ENCODE measurements at regions not wholly inside any gene's neighbourhood (a gene's known extent, or its start where the extent isn't known, plus 50 kb on each side); places are given as distances from the start of the nearest gene placed in this dataset.

DNA sequence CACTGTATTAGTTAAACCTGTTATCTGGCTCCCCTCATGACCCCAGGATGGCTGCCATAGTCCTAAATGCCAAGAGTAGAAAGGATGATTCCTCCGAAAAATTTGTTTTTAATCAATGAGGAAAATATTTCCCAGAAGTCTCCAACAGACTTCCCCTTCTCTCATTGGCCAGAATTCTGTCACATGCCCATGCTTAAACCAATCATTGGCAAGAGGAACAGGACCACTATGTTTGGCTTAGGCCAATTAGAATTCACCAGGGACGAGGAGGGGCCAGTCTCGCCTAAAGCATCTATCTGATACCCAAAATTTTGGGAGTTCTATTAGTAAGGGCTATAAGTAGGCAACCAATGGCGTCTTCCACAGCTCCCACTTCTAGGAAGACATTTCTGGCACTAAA lies 71.2 kb upstream of the IL6 start:
- DNase-seq, result no peak

DNA sequence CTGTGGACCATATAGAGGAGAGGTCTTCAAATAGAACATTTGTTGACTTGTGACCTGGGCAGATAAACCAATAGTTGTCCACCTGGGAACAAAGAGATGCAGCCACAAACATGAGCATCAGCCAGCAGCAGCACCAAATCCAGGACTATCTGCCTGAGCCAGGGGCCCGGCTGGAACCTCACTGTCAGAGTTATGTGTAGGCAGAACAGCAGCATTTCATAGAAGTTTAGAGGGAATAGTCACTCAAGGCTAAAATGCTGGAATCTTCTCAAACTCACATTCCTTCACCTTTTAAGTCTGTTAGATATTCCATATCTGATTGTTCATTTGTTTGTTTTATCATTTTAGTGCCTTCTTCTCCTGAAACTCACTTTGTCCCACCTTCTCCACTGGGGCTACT lies 72.2 kb upstream of the IL6 start:
- DNase-seq, result no peak

DNA sequence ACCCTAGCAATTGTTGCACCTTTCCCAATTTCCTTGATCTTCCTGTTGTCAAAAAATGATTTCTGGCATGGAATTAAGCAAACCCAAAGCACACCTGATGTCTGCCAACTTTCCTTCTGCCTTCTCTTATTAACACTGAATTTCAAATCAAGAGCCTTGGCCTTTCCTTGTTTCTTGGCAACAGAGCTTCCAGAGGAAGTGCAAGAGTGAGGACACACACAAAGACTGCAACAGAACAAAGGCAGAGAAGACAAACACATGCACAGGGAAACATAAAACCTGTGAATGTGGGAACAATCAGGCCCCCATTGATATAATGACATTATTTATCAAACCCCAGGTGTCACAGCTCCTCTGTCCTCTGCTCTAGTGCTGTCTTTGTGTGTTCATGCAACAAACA lies 73.0 kb upstream of the IL6 start:
- no peak for DNase-seq

DNA sequence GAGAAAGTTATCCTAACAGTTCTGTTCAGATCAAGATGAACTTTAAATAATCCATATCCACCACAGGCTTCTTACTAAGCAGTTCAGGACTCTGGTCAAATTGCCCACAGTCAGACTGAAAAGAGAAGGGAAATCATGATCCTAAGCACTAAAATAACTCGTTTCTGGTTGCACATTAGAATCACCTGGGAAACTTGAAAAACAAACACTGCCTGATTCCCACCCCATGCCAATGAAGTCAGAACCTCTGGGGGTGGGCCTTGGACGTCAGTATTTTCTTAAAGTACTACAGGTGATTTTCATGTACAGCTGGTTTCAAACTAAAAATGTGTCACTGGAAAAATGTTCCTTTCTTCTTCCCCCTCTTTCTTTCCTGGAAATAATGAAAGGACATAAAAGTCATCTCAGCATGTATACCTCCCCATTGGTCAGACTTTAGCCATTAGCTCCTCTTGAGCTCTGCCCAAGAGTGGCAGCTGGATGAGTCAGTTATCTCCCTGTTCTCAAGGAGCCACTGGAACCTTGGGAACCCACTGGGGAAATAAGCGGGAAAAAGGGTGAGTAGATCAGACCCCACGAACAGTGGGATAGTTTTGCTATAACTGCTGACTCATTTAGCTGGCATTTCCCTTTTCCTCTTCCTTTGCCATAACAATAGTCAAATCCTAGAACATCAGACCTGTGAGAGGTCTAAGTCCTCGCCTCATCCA lies 75.3 kb upstream of the IL6 start:
- peak; percentile 77 for DNase-seq

DNA sequence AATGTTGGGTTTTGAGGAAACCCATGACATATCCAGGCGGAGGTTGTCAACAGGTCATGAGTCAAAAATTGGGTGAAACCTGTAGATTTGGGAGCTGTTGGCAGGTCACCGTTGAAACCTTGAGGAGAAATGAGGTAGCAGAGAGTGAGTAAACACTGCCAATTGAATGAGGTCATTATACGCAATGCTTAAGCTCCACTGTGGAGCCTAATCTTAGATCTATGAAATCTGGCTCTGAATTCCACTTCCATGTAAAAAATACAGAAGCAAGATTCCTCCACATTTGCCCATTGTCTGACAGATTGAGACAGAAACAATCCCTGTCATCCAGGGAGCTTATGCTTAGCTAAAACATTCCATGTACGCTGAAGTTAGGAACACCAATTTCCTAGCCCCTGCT lies 76.0 kb upstream of the IL6 start:
- DNase-seq, result no peak

DNA sequence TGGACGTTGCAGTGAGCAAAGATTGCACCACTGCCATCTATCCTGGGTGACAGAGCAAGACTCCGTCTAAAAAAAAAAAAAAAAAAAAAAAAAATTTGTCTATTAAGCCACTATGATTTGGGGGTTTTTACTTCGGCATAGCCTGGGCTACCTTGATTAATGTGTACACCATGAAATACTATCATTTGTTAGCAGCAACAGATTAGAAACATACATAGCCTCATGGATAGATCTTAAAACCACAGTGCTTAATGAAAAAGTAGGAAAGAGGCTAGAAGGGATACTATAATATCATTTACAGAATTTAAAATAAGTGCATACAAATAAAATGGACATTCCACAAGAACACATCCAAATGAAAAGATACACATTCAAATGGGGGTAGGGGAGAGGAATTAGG lies 77.3 kb upstream of the IL6 start:
- no peak for DNase-seq

DNA sequence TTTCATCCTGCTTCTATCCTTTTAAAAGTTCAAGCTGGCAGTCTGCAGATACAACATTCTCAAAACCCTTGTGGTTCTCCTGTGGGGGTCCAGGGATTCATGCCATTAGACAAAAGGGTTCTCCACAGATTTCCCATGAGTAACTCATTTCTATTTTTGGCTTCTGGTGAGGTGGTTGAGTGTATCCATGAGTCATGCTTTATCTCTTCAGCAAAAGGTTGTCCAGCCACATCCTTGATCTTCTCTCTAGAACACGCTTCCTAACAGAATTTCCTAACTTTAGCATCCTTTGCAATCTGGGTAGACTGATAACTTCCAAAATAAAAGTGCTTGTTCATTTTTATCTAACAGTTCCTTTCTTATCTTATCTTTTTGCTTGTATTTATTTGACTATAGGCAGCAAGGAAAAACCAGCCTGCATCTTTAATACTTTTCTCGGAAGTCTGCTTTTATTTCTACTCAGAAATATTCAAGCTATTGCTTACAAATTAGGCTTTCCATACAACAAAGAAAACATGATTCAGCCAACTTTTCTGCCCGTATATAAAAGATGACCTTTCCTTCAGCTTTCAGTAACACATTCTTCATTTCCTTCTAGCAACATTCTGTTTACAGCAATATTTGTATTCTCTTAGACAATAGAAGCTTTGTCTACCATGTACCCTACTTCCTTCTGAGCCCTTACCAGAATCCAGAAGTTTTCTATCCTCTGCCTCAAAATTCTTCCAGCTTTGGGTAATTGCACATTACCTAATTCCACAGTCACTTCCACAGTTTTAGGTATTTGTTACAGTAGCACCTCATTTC lies 79.3 kb upstream of the IL6 start:
- peak; percentile 79 for DNase-seq

DNA sequence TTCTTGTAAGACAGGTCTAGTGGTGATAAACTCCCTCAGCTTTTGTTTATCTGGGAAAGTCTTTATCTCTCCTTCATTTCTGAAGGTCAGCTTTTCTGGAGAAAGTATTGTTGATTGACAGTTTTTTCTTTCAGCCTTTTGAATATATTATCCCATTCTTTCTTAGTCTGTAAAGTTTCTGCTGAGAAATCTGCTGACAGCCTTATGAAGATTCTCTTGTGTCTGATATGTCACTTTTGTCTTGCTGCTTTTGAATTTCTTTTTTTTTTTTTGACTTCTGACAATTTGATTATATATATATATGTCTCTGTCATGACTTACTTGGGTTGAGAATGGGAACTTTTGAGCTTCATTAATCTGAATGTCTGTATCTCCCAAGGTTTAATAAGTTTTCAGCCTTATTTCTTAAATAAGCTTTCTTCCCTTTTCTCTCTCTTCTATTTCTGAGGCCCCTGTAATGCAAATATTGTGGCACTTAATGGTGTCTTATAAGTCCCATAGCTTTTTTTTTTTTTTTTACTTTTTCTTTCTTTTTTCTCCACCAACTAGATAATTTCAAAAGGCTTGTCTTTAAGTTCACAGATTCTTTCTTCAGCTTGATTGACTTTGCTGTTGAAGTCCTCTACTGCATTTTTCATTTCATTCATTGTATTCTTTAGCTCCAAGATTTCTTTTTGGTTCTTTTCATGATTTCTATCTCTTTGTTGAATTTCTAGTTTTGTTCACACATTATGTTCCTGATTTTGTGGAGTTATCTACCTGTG lies 81.4 kb upstream of the IL6 start:
- DNase-seq, result no peak

DNA sequence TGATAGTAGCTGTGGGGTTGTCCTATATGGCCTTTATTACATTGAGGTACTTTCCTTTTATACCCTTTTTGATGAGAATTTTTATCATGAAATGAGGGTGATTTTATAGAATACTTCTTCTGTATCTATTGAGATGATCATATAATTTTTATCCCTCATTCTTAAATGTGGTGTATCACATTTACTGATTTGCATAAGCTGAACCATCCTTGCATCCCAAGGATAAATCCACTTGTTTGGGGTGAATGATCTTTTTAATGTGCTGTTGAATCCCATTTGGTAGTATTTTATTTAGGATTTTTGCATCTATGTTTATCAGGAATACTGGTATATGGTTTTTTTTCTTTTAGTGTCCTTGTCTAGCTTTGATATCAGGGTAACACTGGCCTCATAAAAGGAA lies 84.5 kb upstream of the IL6 start:
- no peak for DNase-seq

DNA sequence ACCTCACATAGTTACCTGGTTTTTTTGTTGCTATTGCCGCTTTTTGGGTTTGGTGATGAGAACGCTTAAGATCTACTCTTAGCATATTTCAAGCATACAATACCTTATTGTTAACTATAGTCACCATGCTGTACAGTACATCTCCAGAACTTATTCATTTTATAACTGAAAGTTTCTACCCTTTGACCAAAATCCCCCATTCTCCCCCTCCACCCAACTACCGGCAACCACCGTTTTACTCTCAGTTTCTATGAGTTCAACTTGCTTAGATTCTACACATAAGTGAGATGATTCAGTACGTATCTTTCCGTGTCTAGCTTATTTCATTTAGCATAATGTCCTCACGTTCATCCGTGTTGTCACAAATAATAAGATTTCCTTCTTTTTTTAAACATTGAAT lies 86.7 kb upstream of the IL6 start:
- DNase-seq, result no peak

DNA sequence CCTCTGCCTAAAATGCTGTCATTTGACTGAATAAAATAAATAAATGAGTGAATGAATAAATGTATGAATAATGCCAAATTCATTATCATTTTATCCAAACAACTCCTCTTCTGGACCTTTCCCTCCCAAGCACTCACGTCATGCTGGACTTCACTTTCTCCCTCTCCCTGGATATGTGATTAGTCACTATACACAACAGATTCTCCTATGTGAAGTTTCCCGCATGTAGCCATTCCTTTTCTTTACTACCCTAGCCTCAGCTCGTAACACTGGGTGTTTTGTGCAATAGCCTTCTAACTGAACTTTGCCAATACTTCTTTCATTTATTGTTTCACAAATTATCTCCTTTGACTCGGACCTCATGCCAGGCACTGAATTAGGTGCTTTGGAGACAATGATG lies 87.6 kb upstream of the IL6 start:
- DNase-seq, result peak; percentile 9

DNA sequence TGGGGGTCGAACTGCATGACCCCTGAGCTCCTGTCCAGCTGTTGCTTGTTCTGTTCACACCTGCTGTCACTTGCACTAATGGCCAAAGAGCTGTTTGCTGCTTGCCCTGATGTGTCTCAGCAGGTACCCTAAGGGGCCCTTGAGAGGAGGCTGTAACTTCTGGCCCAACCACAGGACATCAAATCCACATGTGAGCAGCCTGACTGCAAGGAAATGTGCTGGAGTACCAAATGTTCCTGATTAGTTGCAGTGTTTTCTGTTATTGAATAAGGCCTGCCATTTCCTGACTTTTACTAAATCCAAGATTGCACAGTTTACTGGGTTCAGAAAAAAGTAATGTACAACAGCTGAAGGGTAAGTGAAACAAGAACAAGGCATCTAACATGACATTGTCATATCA lies 91.7 kb upstream of the IL6 start:
- DNase-seq, result no peak

DNA sequence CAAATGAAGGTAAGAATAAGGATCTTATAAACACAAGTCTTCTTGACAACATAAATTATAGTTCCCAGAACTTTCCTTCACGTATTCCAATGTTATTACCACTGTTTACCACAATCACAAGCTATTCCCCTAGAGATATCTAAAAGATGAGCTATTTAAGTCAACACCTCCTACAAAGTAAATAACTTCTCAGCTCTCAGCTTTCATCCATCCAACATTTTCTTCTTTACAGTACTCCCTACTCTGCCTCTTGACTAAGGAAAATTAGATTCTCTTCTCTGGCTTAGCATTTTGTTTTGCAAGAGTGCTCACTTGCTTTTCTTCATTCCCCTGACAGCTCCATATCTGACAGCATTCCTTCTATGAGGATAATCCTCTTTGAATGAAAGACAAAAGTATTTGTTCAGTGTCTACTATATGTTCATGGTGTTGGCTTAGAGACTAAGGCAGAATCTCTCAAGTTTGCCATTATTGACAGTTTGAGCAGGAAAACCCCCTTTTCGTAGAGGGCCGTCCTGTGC lies 93.0 kb upstream of the IL6 start:
- DNase-seq, result no peak

DNA sequence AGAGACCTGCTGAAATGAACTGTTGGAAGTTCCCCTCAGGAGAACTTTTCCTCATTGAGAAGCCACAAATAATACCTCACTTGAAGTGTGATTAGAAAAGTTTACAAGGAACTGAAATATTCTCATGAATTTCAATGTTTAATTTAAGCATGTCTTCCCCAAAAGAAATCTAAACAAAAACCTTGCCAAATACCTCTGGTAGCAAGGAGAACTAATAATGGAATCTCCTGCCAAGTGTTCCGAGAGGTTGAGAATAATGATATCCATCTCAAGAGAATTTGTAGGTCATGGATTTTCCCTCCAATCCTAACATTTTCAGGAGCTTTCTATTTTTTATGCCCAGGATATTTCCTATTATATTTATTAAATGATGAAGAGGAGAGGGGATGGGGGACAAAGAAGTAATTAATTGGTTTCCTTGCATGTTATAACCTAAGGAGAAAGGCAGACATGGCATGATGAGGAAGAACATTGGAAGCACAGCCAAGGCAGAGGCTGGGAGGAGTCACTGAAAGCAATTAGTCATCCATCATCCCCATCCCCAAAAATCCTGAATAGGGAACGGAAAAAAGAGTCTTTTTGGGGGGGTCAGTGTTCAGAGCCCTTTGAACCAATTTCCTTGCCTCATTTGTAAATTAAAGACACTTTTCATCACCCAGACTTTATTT lies 93.6 kb upstream of the IL6 start:
- DNase-seq, result no peak

DNA sequence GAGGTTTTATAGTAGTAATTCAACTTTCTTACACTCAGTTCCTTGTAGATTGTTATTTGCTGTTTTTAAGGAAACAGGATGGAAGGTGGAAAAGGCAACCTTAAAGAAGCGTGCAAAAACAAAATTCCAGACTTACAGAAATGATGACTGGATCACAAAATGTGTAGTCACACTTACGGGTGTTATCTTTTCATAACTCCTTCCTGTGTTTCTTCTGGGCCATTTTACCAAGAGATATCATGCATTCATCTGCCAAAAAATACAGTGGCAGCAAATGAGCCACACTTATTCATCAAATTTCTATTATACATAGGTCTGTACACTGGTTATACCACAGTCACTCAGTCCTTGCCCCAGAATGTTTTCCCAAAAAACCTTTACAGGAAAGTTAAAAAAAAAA lies 94.3 kb upstream of the IL6 start:
- no peak for DNase-seq

DNA sequence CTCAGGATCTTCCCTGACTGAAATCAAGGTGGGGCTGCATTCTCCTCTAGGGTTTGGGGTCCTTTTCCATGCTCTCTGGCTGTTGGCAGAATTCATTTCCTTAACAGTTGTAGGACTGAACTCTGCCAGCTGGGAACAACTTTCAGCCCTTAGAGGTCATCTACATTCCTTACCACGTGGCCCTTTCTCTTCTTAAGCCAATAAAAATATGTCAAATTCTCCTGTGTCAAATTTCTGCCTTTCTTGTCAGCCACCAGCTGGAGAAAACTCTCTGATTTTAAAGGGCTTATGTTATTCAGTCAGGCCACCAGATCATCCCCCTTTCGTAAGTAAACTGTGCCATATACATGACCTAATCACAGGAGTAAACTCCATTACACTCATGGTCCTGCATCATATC lies 95.3 kb upstream of the IL6 start:
- DNase-seq, result no peak

DNA sequence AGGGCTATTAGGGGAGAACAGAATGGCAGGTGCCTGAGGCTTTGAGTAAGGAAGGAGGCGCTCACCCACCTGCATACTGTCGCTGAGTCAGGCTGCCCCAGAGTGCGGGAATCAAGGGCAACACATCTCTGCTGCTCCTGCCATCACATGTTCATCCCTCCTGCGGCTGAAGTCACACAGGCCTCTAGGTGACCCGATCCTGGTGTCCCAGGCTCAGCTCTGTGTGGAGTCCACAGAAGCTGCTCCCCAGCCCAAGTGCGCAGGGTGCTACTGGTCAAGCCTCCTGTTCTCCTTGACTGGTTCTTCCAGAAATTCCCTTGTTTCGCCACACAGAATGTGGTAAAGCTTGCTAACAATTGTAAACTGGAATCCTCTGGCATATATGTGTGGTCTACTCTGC lies 96.9 kb upstream of the IL6 start:
- DNase-seq, result no peak

DNA sequence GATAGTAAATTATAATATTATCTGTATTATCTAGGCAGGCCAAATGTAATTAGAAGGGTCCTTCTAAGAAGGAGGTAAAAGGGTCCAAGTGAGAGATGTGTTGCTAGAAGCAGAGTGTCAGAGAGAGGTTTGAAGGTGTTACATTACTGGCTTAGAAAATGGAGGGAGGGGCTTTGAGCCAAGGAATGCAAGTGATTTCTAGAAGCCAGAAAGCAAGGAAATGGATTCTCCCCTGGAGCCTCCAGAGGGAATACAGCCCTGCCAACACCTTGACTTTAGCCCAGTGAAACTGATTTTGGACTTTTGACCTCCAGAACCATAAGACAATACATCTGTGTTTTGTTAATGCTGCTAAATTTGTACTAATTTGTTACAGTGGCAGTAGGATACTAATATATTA lies 97.9 kb upstream of the IL6 start:
- no peak for DNase-seq

DNA sequence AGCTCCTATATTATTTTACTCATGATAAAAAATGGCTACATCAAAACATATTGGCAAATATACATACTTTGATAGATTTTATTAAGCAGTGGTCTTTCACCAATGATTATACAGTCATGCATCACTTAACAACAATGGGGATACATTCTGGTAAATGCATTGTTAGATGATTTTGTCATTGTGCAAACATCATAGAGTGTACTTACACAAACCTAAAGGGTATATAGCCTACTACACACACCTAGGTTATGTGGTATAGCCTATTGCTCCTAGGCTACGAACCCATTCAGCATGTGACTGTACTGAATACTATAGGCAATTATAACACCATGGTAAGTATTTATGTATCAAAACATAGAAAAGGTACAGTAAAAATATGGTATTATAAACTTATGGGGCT lies 98.9 kb upstream of the IL6 start:
- DNase-seq, result no peak

DNA sequence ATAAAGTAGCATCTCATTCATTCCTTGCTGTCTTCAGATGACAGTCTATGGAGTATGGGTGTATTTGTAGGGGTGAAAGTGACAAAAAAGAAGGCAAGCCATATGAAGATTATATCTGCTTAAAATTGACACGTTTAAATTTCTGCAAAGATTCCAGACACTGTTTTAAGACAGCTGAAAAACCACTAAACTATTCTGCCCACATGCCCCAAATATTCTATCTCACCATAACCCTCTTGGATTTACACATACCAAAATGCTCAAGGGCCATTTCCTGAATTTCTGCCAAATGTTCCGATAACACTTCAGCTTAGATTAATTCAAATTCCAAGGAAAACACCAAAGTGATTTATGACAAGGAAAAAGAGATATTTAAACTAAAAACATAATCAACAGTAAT lies 99.9 kb upstream of the IL6 start:
- DNase-seq, result no peak

DNA sequence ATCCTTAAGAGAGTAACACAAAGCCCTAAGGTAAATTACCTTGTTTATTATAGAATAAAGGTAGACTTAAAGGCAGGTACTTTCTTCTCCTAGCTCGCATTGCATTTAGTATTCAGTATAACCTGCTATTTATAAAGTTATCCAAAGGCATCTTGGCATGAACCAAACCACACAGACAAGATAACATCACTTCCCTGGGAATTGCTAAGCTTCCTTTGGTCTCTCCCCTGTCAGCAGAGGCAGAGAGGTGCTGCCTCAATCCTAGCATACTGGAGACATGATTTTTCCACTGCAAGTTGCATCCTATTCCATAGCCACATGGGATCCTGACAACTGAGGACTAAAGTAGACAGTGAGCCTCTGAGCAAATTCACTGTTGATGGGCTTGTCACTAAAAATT lies 101.7 kb upstream of the IL6 start:
- no peak for DNase-seq

DNA sequence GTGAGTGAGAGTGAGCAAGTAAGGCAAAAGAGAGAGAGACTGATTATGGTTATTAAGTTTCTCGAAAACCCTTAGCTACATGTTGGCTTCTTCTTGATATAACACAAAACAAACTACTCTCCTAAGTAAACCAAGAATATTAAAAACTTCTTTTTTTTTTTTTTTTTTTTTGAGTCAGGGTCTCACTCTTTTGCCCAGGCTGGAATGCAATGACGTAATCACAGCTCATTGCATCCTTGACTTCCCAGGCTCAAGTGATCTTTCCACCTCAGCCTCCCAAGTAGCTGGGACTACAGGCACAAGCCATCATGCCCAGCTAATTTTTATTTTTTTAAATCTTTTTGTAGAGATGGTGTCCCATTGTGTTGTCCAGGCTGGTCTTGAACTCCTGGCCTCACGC lies 102.2 kb upstream of the IL6 start:
- DNase-seq, result no peak

DNA sequence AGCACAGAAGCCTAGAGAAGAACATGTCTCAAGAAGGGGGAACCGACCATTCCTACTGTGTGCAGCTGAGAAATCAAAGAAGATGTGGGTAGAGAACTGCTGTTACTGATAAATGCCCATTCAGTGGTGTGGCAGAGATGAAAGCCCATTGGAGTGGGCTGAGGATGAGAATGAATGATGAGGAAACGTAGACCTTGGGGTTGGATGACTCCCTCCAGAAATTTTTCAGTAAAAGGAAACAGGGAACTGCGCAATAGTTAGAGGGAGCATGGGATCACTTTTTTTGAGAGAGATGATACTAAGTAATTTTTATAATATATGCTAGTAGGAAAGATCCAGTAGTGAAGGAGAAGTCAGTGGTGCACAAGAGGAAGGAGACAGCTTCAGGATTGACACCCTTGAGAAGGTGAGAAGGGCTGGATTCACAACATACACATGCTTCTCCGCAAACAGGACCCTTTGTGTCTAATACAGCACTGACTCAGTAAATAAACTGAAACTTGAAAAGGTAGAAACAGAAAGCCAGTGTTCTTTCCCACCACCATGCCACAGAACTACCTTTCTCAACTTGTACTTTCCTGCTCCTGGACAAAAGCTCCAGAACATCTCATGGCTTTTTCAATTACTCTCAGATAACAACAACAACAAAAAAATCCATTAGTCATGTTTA lies 104.7 kb upstream of the IL6 start:
- no peak for DNase-seq
